ENCODE measurements at regions not wholly inside any gene's neighbourhood (a gene's known extent, or its start where the extent isn't known, plus 50 kb on each side); places are given as distances from the start of the nearest gene placed in this dataset.

DNA sequence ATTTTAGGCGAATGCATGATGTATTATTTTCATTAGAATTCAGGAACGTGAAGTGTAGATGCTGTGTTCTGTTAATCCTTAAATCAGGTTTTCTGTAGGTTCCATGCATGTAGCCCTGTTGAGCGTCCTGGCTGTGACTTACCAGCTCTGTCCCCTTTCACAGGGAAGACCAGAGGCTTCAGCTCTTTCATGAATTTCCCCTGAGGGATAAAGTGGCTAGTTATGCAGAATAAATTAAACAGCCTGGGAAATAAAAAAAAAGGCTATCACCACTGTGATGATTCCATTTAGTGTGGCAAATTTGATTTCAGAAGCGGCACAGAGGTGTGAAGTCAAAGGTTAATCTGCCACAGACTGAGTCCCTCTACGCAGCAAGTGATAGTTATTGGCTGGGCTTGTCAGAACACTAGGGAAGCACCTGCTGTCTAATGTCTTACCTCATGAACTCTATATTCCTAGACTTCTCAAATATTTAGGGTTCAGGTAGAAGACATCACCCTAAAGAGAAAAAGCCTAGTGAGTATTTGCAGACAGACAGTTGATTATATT, 61.6 kb upstream of the LINC00305 start:
- dilution Hi-C loops (cut with MboI; ENCODE audit: extremely low pct_ligation_motif_present, low sequenced_read_pairs), result no loop called here
- DNase-seq (ENCODE audit: low read depth, low spot score) (no peak), FAIRE-seq (no peak)
- Histone ChIP-seq H3K27me3 (ENCODE audit: control insufficient read depth, extremely low read depth, insufficient read depth, low read length) (no peaks in the 10 kb centered on the region), H3K9ac (ENCODE audit: control insufficient read depth, extremely low read depth, insufficient read depth, low read length) (no peak overlapping the region), H3K36me3 (ENCODE audit: control insufficient read depth in 2 of 2, extremely low read depth in 1 of 2, insufficient read depth in 2 of 2, low read length in 2 of 2) (no peaks in the 10 kb centered on the region), H3K9me3 (ENCODE audit: control insufficient read depth, low read depth, low read length) (no peaks in the 10 kb centered on the region), H3K4me3 (ENCODE audit: control insufficient read depth in 2 of 3, extremely low read depth in 1 of 3, insufficient read depth in 2 of 3, low read depth in 1 of 3, low read length in 3 of 3) (no peak overlapping the region), H3K9me1 (ENCODE audit: control insufficient read depth, extremely low read depth, insufficient read depth, low read length) (no peaks in the 10 kb centered on the region), H3K4me1 (ENCODE audit: control insufficient read depth, extremely low read depth, insufficient read depth, low read length) (no peaks in the 10 kb centered on the region), H3K79me2 (ENCODE audit: control insufficient read depth, insufficient read depth, low read length) (no peaks in the 10 kb centered on the region), H3K27ac (ENCODE audit: control insufficient read depth, insufficient read depth, low read length) (no peak overlapping the region), H4K20me1 (ENCODE audit: control insufficient read depth, extremely low read depth, insufficient read depth, low read length) (no peaks in the 10 kb centered on the region), H2AFZ (ENCODE audit: control insufficient read depth, low read length) (no peak overlapping the region), H3K4me2 (ENCODE audit: control insufficient read depth, extremely low read depth, insufficient read depth, low read depth, low read length) (no peak overlapping the region)
- TF ChIP-seq, protein P1, sequence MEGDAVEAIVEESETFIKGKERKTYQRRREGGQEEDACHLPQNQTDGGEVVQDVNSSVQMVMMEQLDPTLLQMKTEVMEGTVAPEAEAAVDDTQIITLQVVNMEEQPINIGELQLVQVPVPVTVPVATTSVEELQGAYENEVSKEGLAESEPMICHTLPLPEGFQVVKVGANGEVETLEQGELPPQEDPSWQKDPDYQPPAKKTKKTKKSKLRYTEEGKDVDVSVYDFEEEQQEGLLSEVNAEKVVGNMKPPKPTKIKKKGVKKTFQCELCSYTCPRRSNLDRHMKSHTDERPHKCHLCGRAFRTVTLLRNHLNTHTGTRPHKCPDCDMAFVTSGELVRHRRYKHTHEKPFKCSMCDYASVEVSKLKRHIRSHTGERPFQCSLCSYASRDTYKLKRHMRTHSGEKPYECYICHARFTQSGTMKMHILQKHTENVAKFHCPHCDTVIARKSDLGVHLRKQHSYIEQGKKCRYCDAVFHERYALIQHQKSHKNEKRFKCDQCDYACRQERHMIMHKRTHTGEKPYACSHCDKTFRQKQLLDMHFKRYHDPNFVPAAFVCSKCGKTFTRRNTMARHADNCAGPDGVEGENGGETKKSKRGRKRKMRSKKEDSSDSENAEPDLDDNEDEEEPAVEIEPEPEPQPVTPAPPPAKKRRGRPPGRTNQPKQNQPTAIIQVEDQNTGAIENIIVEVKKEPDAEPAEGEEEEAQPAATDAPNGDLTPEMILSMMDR (optimal IDR thresholded peaks at IDR 0.05 in 1 of 3, IDR thresholded peaks at IDR 0.05 in 1 of 3, conservative IDR thresholded peaks at IDR 0.05 in 1 of 3; ENCODE audit: extremely low read depth in 1 of 3, insufficient read depth in 2 of 3, low read length in 3 of 3), result no peak
- no peak for TF ChIP-seq EZH2 (IDR thresholded peaks at IDR 0.05; ENCODE audit: low read length)

DNA sequence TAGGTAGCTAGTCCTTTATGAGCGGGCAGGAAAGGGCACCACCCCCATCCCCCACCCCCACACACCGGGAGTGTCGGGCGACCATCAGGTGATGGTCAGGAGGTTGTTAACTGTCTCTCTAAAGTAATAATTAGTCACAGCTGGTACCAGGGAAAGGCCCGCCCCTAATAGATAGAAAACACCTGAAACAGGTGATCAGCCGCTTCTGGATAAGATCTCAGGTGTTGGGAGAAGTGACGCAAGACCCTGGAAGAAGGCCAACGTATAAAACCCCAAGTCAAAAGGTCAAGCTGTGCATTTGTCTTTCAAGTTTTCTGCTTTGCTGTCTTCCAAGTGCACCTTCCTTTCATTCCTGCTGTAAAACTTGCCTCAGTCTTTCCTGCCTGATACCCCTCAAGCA, 59.6 kb upstream of the LINC00305 start:
- H3K36me3 ChIP-seq (ENCODE audit: control insufficient read depth in 2 of 2, extremely low read depth in 1 of 2, insufficient read depth in 2 of 2, low read length in 2 of 2), result no peaks in the 10 kb centered on the region
- no peak for TF ChIP-seq EZH2 (IDR thresholded peaks at IDR 0.05; ENCODE audit: low read length)
- TF ChIP-seq, protein P1 (optimal IDR thresholded peaks at IDR 0.05 in 1 of 3, IDR thresholded peaks at IDR 0.05 in 1 of 3, conservative IDR thresholded peaks at IDR 0.05 in 1 of 3; ENCODE audit: extremely low read depth in 1 of 3, insufficient read depth in 2 of 3, low read length in 3 of 3), result no peak
- H3K9me3 ChIP-seq (ENCODE audit: control insufficient read depth, low read depth, low read length), result no peaks in the 10 kb centered on the region
- H3K27ac ChIP-seq (ENCODE audit: control insufficient read depth, insufficient read depth, low read length), result no peak overlapping the region
- no peaks in the 10 kb centered on the region for H3K9me1 ChIP-seq (ENCODE audit: control insufficient read depth, extremely low read depth, insufficient read depth, low read length)
- no peak overlapping the region for H3K4me2 ChIP-seq (ENCODE audit: control insufficient read depth, extremely low read depth, insufficient read depth, low read depth, low read length)
- no peaks in the 10 kb centered on the region for H3K27me3 ChIP-seq (ENCODE audit: control insufficient read depth, extremely low read depth, insufficient read depth, low read length)
- DNase-seq (ENCODE audit: low read depth, low spot score) (no peak), FAIRE-seq (no peak)
- H3K4me1 ChIP-seq (ENCODE audit: control insufficient read depth, extremely low read depth, insufficient read depth, low read length), result no peaks in the 10 kb centered on the region
- H3K4me3 ChIP-seq (ENCODE audit: control insufficient read depth in 2 of 3, extremely low read depth in 1 of 3, insufficient read depth in 2 of 3, low read depth in 1 of 3, low read length in 3 of 3), result no peak overlapping the region
- dilution Hi-C loops (cut with MboI; ENCODE audit: extremely low pct_ligation_motif_present, low sequenced_read_pairs), result no loop called here
- H3K9ac ChIP-seq (ENCODE audit: control insufficient read depth, extremely low read depth, insufficient read depth, low read length), result no peak overlapping the region
- H4K20me1 ChIP-seq (ENCODE audit: control insufficient read depth, extremely low read depth, insufficient read depth, low read length), result no peaks in the 10 kb centered on the region
- H3K79me2 ChIP-seq (ENCODE audit: control insufficient read depth, insufficient read depth, low read length), result no peaks in the 10 kb centered on the region
- no peak overlapping the region for H2AFZ ChIP-seq (ENCODE audit: control insufficient read depth, low read length)

All from keratinocyte (primary cell).